H1 (cell line): ENCODE measurements at regions not wholly inside any gene's neighbourhood (a gene's known extent, or its start where the extent isn't known, plus 50 kb on each side); places are given as distances from the start of the nearest gene placed in this dataset.

Experiments used
- CHD7 ChIP-seq: fragments of 300-600 bp; sonication (generic); IDR thresholded peaks from 2 replicates; pipeline ENCODE4 v1.7.1; 2012; ENCODE audit warnings: low read length, moderate library complexity, mild to moderate bottlenecking, inconsistent platforms; ENCODE audit not compliant: insufficient replicate concordance
- CREB1 ChIP-seq: IDR thresholded peaks from 2 replicates; pipeline ENCODE4 v1.6.1; 2012; ENCODE audit warnings: inconsistent platforms
- EZH2 ChIP-seq: fragments of 200-600 bp; sonication (generic); IDR thresholded peaks from 2 replicates; pipeline ENCODE4 v1.7.1; 2012; ENCODE audit warnings: low read depth, mild to moderate bottlenecking, moderate library complexity, low read length, inconsistent platforms; ENCODE audit not compliant: severe bottlenecking
- JUN ChIP-seq: IDR thresholded peaks from 2 replicates; pipeline ENCODE4 v1.6.1; 2011; ENCODE audit warnings: low read depth, mild to moderate bottlenecking, improper control_type of control experiment, low read length
- KDM1A ChIP-seq: fragments of 200-600, 300-600 bp; sonication (generic); IDR thresholded peaks from 2 replicates; pipeline ENCODE4 v1.7.1; 2016; ENCODE audit warnings: mild to moderate bottlenecking, low read length, borderline replicate concordance
- PHF8 ChIP-seq: fragments of 200-600 bp; sonication (generic); conservative IDR thresholded peaks from 2 replicates; pipeline ENCODE4 v1.7.1; 2012; ENCODE audit warnings: low read depth, mild to moderate bottlenecking, inconsistent platforms, low read length, moderate library complexity
- RNF2 ChIP-seq: fragments of 200-900, 300-1000 bp; sonication (generic); IDR thresholded peaks from 2 replicates; pipeline ENCODE4 v1.7.1; 2016; ENCODE audit warnings: borderline replicate concordance, low read depth, mild to moderate bottlenecking, antibody characterized with exemption, low read length; ENCODE audit not compliant: poor library complexity, severe bottlenecking; ENCODE audit errors: missing control alignments
- YY1 ChIP-seq: IDR thresholded peaks from 2 replicates; pipeline ENCODE4 v1.6.1; 2011; ENCODE audit warnings: low read depth, mild to moderate bottlenecking, low read length
- ZNF274 ChIP-seq: IDR thresholded peaks from 2 replicates; pipeline ENCODE4 v1.7.0; 2012; ENCODE audit warnings: low read length, borderline replicate concordance; ENCODE audit errors: extremely low read depth

- TF ChIP-seq CHD7 (no peak), JUN (no peak), KDM1A (no peak), RNF2 (no peak), EZH2 (no peak), YY1 (no peak), CREB1 (no peak), ZNF274 (no peak), PHF8 (no peak)
These were observed 114.7 kb upstream of the GDNF start (continued) for GRCh38 chr5:37954561-37954960.
